ENCODE measurements at regions not wholly inside any gene's neighbourhood (a gene's known extent, or its start where the extent isn't known, plus 50 kb on each side); places are given as distances from the start of the nearest gene placed in this dataset.

GRCh38 chr6:84546427-84546914 is 217.9 kb downstream of the TBX18 start:
- DNase-seq (ENCODE audit: low read depth): no peak
- no peak overlapping the region for H3K4me3 ChIP-seq (ENCODE audit: low read length)
- no peak for TF ChIP-seq CTCF (conservative IDR thresholded peaks at IDR 0.05; ENCODE audit: low read depth, low read length)

GRCh38 chr6:84539122-84539856 is 225.1 kb downstream of the TBX18 start:
- no peak overlapping the region for H3K4me3 ChIP-seq (ENCODE audit: low read length)
- no peak for DNase-seq (ENCODE audit: low read depth)
- TF ChIP-seq CTCF (conservative IDR thresholded peaks at IDR 0.05; ENCODE audit: low read depth, low read length): no peak

GRCh38 chr6:84536885-84537638 is 227.3 kb downstream of the TBX18 start:
- H3K4me3 ChIP-seq (ENCODE audit: low read length): no peak overlapping the region
- no peak for DNase-seq (ENCODE audit: low read depth)
- TF ChIP-seq CTCF (conservative IDR thresholded peaks at IDR 0.05; ENCODE audit: low read depth, low read length): no peak

- DNase-seq (ENCODE audit: low read depth): no peak
- no peak for TF ChIP-seq CTCF (conservative IDR thresholded peaks at IDR 0.05; ENCODE audit: low read depth, low read length)
- H3K4me3 ChIP-seq (ENCODE audit: low read length): no peak overlapping the region
These were observed 236.2 kb downstream of the TBX18 start for GRCh38 chr6:84528201-84528600.

- TF ChIP-seq CTCF (conservative IDR thresholded peaks at IDR 0.05; ENCODE audit: low read depth, low read length): no peak
- H3K4me3 ChIP-seq (ENCODE audit: low read length): no peak overlapping the region
- no peak for DNase-seq (ENCODE audit: low read depth)
These were observed 237.8 kb downstream of the TBX18 start for GRCh38 chr6:84526631-84527030.

GRCh38 chr6:84525907-84526306 is 238.5 kb downstream of the TBX18 start:
- no peak overlapping the region for H3K4me3 ChIP-seq (ENCODE audit: low read length)
- no peak for DNase-seq (ENCODE audit: low read depth)
- TF ChIP-seq CTCF (conservative IDR thresholded peaks at IDR 0.05; ENCODE audit: low read depth, low read length): no peak

Measured in retinal pigment epithelial cell (primary cell).